CD14-positive monocyte (primary cell): ENCODE measurements at regions not wholly inside any gene's neighbourhood (a gene's known extent, or its start where the extent isn't known, plus 50 kb on each side); places are given as distances from the start of the nearest gene placed in this dataset.

Experiments used
- DNase-seq, 3 donors: peaks; one replicate each; pipeline ENCODE4 v3.0.0-alpha.2; 2011 to 2022
- H2AFZ ChIP-seq: 2 replicates; pipeline ENCODE4 v1.6.0; 2012; ENCODE audit warnings: mild to moderate bottlenecking, low read depth, low read length, inconsistent platforms; ENCODE audit not compliant: insufficient read depth, poor library complexity, severe bottlenecking
- H3K27ac ChIP-seq, 2 donors: 1 replicate in 1 of 2; 2 replicates in 1 of 2; pipeline ENCODE4 v1.5.1; 2012 to 2013; ENCODE audit warnings: low read length in 2 of 2, control low read depth in 1 of 2, inconsistent platforms in 1 of 2, low read depth in 1 of 2, mild to moderate bottlenecking in 1 of 2
- H3K27me3 ChIP-seq, 2 donors: one replicate each; pipeline versions ENCODE4 v1.6.0 to v1.6.1; 2011 to 2013; ENCODE audit warnings: low read length in 2 of 2; ENCODE audit not compliant: control insufficient read depth in 2 of 2, insufficient read depth in 2 of 2
- H3K36me3 ChIP-seq, 2 donors: replicated peaks in 1 of 2; 1 replicate in 1 of 2; 2 replicates in 1 of 2; pipeline versions ENCODE4 v1.5.1 to v1.6.1; 2012 to 2013; ENCODE audit warnings: low read length in 2 of 2, control low read depth in 1 of 2, inconsistent platforms in 1 of 2, mild to moderate bottlenecking in 1 of 2; ENCODE audit not compliant: insufficient read depth in 2 of 2, control insufficient read depth in 1 of 2
- H3K4me1 ChIP-seq, 2 donors: 1 replicate in 1 of 2; 2 replicates in 1 of 2; pipeline versions ENCODE4 v1.5.1 to v1.6.1; 2012 to 2013; ENCODE audit warnings: low read length in 2 of 2, control low read depth in 1 of 2, inconsistent platforms in 1 of 2, mild to moderate bottlenecking in 1 of 2, moderate library complexity in 1 of 2; ENCODE audit not compliant: insufficient read depth in 2 of 2, control insufficient read depth in 1 of 2
- H3K4me2 ChIP-seq: replicated peaks from 2 replicates; pipeline ENCODE3; 2012; ENCODE audit warnings: low read length, moderate library complexity, mild to moderate bottlenecking; ENCODE audit not compliant: poor library complexity, severe bottlenecking; ENCODE audit errors: extremely low read depth
- H3K4me3 ChIP-seq, 3 experiments: fragments of 200-600 bp in 1 of 3; sonication (generic) in 1 of 3; replicated peaks in 1 of 3; 1 replicate in 2 of 3; 2 replicates in 1 of 3; pipeline ENCODE4 v1.5.1; 2011 to 2013; ENCODE audit warnings: low read length in 3 of 3, mild to moderate bottlenecking in 3 of 3, control low read depth in 2 of 3, low read depth in 2 of 3, inconsistent platforms in 1 of 3, moderate library complexity in 1 of 3
- H3K79me2 ChIP-seq: 2 replicates; pipeline ENCODE4 v1.6.0; 2012; ENCODE audit warnings: mild to moderate bottlenecking, control low read depth, inconsistent platforms, low read length, moderate library complexity; ENCODE audit not compliant: insufficient read depth
- H3K9ac ChIP-seq: 2 replicates; pipeline ENCODE4 v1.6.0; 2017; ENCODE audit warnings: low read length, mild to moderate bottlenecking; ENCODE audit not compliant: insufficient read depth, poor library complexity, severe bottlenecking
- H3K9me3 ChIP-seq, 2 donors: replicated peaks in 1 of 2; 1 replicate in 1 of 2; 2 replicates in 1 of 2; pipeline versions ENCODE4 v1.5.1 to v1.6.1; 2012 to 2013; ENCODE audit warnings: low read length in 2 of 2, control low read depth in 1 of 2; ENCODE audit not compliant: control insufficient read depth in 1 of 2, insufficient read depth in 1 of 2
- H4K20me1 ChIP-seq: 2 replicates; pipeline ENCODE4 v1.6.0; 2012; ENCODE audit warnings: mild to moderate bottlenecking, low read length, control low read depth, moderate library complexity; ENCODE audit not compliant: insufficient read depth
- H3K27ac Mint-ChIP-seq, 7 donors: one replicate each; pipeline ENCODE4 v1.8.0; 2020; ENCODE audit warnings: mild to moderate bottlenecking in 7 of 7, mixed read lengths in 7 of 7, moderate library complexity in 6 of 7, inconsistent platforms in 2 of 7
- H3K27me3 Mint-ChIP-seq, 3 donors: one replicate each; pipeline ENCODE4 v1.8.0; 2021 to 2022; ENCODE audit warnings: low read depth in 3 of 3, mild to moderate bottlenecking in 3 of 3, mixed read lengths in 3 of 3, moderate library complexity in 3 of 3, inconsistent platforms in 1 of 3
- H3K36me3 Mint-ChIP-seq, 2 donors: one replicate each; pipeline ENCODE4 v1.8.0; 2020; ENCODE audit warnings: mixed read lengths in 2 of 2, inconsistent platforms in 1 of 2, mild to moderate bottlenecking in 1 of 2
- H3K4me1 Mint-ChIP-seq: one replicate; pipeline ENCODE4 v1.8.0; 2020; ENCODE audit warnings: mild to moderate bottlenecking, mixed read lengths
- H3K4me3 Mint-ChIP-seq, 2 donors: one replicate each; pipeline ENCODE4 v1.8.0; 2020; ENCODE audit warnings: mild to moderate bottlenecking in 2 of 2, mixed read lengths in 2 of 2, moderate library complexity in 1 of 2
- H3K9me3 Mint-ChIP-seq, 7 donors: one replicate each; pipeline ENCODE4 v1.8.0; 2020 to 2022; ENCODE audit warnings: mixed read lengths in 7 of 7, mild to moderate bottlenecking in 6 of 7, moderate library complexity in 6 of 7, inconsistent platforms in 2 of 7
- CTCF ChIP-seq: fragments of 200-600 bp; IDR thresholded peaks from one replicate; pipeline ENCODE4 v1.8.0; 2022; ENCODE audit warnings: antibody characterized with exemption, mild to moderate bottlenecking
- WGBS: methylation state at CpG from one replicate; pipeline ENCODE4 v1.1.5; 2013; ENCODE audit warnings: missing lambda C conversion rate; ENCODE audit not compliant: insufficient coverage; 5-methylcytosine and 5-hydroxymethylcytosine counted together
- intact Hi-C, 2 donors: fragments of 100-400 bp; cut with micrococcal nuclease; formaldehyde crosslinking; loops; one replicate each; pipeline versions ENCODE4 v1.15.0 to v1.15.1; 2023

DNA sequence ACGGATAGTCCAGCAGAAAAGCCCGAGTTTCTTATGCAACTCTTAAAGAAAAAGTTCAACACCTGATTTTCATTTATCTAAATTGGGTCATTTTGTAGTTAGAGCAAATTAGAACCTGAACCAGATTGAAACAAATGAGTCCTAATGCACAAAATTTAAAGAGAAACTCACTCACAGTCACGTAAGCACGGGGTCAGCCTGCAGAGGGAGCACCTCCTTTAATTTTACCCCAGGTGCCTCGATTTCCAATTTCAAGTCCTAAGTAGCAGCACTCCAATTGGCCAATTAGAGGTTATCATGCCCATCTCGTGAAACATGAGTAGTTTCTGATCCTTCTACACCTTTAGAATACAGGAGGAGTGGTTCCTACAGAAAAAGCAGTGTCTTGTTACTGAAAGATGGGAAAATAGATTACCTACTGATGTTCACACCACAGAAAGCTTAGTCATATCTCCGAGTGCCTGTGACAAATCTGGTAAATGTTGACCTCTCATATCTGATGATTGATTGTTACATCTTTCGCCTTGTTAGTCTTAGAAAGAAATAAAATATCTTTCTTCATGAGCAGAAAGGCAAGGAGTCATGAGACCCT, 1929.8 kb upstream of the LRRTM1 start:
- H3K9ac ChIP-seq: no peak overlapping the region
- no peaks in the 10 kb centered on the region for H3K36me3 ChIP-seq
- H3K27ac ChIP-seq: no peak overlapping the region
- Mint-ChIP-seq H3K4me1 (no peaks in the 10 kb centered on the region), H3K36me3 (no peaks in the 10 kb centered on the region), H3K9me3 (peaks cover 0 to 5% (median 0%) of the 10 kb centered on the region in 7 donors), H3K4me3 (no peak overlapping the region), H3K27ac (no peak overlapping the region), H3K27me3 (no peaks in the 10 kb centered on the region)
- H3K79me2 ChIP-seq: no peaks in the 10 kb centered on the region
- no peaks in the 10 kb centered on the region for H3K4me1 ChIP-seq
- no peaks in the 10 kb centered on the region for H3K27me3 ChIP-seq
- no peaks in the 10 kb centered on the region for H4K20me1 ChIP-seq
- TF ChIP-seq CTCF: no peak
- no peaks in the 10 kb centered on the region for H3K9me3 ChIP-seq
- no peak overlapping the region for H3K4me2 ChIP-seq
- intact Hi-C loops: no loop called here
- H2AFZ ChIP-seq: no peak overlapping the region
- no CpG with 5 or more reads among the region's 8 CpGs for WGBS
- no peak for DNase-seq
- H3K4me3 ChIP-seq: no peak overlapping the region

DNA sequence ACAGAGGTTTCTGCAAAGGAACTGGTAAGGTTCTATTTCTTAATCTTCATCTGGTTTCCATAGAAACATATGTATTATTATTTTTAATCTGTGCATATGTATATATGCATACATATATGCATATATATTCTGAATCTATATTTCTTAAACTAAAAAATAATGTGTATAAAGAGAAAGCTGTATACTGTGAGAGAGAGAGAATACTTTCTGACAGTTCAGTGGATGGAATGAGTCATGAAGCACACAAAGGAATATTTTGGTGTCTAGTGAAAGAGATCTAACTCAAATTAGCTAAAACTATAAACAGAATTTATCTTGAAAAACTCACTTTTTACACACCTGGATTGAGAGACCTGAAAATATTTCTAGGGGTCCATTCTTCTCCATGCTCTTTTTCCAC, 1929.3 kb upstream of the LRRTM1 start:
- no peak overlapping the region for H3K4me2 ChIP-seq

More for the DNA sequence above, 1929.3 kb upstream of the LRRTM1 start:
- Histone ChIP-seq H2AFZ (no peak overlapping the region), H3K9ac (no peak overlapping the region), H3K36me3 (no peaks in the 10 kb centered on the region), H4K20me1 (no peaks in the 10 kb centered on the region), H3K4me1 (no peaks in the 10 kb centered on the region), H3K27ac (no peak overlapping the region), H3K9me3 (no peaks in the 10 kb centered on the region), H3K27me3 (no peaks in the 10 kb centered on the region), H3K79me2 (no peaks in the 10 kb centered on the region), H3K4me3 (no peak overlapping the region)
- TF ChIP-seq CTCF: no peak
- intact Hi-C loops: no loop called here
- Mint-ChIP-seq H3K27me3 (no peaks in the 10 kb centered on the region), H3K4me3 (no peak overlapping the region), H3K4me1 (no peaks in the 10 kb centered on the region), H3K36me3 (no peaks in the 10 kb centered on the region), H3K27ac (no peak overlapping the region), H3K9me3 (peaks cover 0 to 5% (median 0%) of the 10 kb centered on the region in 7 donors)
- DNase-seq: no peak
